ENCODE measurements at regions not wholly inside any gene's neighbourhood (a gene's known extent, or its start where the extent isn't known, plus 50 kb on each side); places are given as distances from the start of the nearest gene placed in this dataset.

DNA sequence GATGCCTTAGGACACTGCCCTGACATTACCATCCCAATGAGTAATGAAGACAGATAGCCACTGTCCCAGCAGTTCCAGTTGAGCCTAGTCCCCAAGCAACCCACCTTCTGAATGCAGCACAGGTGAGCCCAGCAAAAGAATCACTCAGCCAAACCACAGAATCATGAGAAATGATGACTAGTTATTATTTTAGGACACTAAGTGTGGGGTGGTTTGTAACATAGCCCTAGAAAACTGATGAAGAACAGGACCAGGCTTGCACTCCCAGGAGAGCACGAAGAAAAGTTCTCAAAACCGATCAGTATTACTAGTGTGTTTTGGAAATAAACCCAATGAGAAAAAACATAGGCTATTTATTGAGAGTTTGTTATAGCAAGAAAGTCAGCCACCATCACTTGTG is 129.6 kb upstream of the CNTN6 start:
- DNase-seq, result no peak

DNA sequence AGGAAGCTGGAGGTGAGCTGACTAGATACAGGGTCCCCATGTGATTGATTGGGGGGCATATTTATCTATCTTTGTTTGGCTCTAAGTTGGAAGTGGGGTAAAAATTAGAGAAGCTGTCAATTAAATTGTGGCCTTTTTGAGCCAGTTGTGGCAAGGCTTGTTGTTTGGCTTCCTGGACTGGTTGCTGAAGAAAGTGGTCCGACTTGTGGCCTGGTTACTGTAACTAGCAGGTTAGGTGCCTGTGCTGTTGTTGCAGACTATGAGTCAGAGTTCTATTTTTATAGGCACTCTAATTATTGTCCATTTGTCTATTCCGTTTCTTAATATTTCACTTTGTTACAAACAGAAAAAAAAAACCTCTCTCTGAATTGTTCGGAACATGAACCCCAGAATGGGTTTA is 129.1 kb upstream of the CNTN6 start:
- no peak for DNase-seq

DNA sequence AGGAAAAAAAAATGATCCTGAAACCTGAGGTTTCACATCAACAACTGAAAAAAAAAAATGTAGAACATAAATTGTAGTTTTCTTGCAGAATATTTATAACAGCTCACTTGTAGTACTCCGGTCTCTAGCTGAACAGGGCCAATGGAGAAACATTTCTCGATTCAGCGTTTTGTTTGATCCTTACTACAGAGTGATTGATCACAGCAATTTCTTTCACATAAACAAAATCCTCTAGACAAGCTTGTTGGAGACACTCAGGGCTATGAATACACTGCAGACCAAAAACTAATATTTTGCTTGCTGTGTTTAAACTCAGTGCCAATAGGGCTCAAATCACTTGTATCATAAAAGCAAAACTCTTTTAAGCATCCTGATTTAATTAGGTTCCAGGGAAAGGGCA is 127.0 kb upstream of the CNTN6 start:
- DNase-seq, result no peak

DNA sequence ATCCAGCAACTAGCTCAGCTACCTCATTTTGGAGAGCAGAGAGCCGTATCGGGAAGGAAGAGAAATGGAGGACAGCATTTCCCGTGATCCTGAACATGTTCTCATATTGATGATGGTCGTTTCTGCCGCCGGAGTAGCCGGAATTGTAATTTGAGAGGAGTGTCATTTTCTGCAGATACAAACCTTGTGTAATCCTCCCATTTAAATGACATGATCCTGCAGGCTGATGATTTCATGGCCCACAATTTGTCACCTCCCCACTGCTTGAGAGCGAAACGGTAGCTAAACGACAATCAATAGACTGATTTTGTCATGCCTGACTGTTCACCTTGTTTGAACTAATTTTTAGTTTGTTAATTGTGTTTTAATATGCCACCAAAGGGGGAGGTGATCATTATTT is 126.5 kb upstream of the CNTN6 start:
- no peak for DNase-seq

DNA sequence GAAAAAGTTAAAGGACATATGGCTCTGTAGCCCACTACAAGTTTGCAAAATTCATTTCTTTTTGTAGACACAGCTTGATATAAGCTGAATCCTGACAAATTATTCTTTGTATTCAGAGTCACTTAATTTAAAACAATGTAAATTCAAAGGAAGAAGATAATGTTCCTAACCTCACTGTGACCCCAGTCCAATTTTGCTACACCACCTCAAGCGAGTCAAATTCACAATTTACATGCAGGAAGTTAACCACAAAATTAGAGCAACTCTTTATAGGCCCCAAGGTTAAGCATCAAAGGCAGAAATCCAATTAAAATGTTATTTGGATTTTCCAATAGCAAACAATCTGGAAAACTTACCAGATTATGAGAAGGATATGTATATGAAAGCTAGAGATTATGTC is 119.5 kb upstream of the CNTN6 start:
- DNase-seq, result no peak

DNA sequence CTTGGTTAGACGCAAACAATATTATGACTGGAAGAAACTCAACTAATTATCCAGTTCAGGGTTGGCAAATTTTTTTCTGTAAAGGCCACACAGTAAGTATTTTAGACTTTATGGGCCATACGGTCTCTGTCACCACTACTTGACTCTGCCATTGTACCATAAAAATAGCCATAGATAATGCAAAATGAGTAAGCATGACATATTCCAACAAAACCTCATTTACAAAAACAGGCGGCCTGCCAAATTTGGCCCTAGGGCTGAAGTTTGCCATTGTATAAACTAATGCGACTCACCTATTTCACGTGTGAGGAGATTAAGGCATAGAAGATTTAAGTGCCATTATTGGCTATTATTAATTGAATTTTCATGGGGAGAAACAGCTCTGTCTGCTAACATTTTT is 116.8 kb upstream of the CNTN6 start:
- DNase-seq, result no peak

DNA sequence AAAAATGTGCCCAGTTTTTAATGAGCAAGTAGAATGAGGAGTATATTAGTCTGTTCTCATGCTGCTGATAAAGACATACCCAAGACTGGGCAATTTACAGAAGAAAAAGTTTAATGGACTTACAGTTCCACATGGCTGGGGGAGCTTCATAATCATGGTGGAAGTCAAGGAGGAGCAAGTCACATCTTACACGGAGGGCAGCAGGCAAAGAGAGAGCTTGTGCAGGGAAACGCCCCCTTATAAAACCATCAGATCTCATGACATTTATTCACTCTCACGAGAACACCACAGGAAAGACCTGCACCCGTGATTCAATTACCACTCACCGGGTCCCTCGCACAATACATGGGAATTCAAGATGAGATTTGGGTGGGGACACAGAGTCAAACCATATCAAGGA is 111.7 kb upstream of the CNTN6 start:
- DNase-seq, result no peak

DNA sequence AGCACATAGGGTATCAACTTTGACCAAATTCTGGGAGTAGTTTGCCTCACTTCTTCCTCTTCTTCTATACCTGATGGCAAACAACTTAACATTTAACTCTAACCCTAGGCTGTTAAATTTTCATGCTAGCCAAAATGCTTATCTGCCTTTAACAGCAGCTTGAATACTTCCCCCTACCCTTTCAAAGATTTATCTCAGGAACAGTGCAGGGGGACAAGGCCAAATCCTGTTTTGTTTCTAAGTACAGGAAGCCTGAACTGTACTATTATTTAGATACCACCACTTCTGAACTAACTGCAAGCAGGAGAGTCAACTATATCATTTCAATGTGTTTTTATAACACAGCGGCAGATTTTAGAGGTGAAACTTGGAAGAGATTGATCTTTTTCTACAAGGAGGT is 104.0 kb upstream of the CNTN6 start:
- peak; percentile 88 for DNase-seq

DNA sequence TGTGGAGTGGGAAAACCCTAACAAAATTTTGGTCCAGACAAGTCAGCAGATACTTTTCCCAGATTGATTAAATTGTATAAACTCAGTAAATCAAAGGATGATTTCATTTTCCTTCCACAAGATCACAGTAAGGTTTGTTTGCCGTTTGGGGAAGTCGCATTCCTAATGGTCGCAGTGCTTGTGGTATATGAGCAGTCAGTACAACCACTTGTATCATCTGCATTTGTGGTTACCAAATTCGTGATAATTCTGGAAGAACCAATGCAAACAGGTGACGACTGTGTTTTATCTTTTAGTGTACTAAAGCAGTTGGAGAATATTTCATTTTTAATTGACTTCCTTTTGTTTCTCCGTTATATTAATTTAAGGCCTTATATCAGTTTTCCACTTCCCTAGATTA is 100.0 kb upstream of the CNTN6 start:
- peak; percentile 55 for DNase-seq

DNA sequence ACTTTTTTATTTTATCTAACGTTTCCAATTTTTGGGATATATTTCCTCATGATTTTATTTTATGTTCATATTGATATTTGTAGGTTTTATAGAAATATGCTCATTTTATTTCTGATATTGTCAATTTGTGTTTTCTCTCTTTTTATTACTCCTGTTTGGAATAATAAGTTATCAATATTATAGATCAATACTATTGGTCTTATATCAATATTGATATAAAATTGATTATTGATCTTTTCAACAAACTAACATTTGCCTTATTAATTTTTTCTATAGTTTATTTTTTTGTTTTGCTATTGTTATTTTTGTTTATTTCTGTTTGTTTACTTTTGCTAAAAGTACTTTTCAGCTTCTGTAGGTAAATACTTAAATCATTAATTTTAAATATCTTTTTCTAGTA is 90.8 kb upstream of the CNTN6 start:
- DNase-seq, result no peak

DNA sequence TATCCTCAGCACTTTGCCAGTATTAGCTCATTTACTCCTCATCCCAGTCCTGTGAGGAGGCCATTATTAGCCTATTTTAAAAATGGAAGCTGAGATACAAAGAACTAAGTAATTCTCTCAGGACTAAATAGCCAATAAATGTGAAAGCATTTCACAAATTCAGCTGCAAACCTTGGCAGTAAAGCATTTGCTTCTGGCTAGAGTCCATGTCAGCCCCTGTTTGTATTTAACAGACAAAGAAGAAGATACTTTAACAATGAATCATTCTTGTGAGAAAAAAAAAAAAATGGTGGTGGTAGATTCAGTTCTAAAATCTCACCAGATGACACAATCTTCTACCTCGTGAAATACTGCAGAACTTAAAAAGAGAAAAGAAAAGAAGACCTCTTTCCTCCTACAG is 85.0 kb upstream of the CNTN6 start:
- DNase-seq, result no peak

DNA sequence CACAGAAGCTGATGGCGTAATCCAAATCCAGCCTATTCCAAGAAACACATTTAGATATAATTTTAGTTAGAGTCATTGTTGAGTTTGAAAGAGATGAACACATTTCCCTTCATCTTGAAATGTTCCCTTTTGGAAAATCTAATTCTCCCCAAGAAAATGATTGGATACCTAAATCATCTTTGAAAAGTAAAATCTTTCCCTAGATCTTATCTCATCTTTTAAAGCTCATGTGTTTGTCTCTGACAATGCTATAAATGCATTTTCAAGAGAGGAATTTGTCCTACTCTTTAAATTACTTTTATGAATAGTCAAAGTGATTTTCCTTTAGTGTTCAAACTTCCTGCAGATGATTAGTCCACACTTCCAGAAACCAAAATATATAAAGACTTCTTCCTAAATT is 82.6 kb upstream of the CNTN6 start:
- no peak for DNase-seq

DNA sequence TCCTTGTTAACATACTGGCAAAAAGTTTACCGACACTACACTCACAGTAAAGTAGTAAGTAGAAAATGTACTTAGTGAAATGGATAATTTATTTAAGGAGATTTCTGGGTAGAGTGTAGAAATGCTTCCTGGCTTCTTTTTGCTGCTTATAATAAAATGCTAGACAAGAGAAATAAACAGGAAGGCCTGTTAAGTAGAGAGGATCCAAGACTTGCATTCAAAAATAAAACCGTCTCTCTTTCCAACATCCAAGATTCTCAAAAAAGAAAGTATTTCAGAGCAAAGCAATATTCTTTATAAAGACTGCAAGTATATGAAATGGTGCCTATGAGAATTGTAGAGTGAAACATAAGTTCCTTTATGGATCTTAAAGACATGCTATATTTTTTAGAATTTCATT is 77.0 kb upstream of the CNTN6 start:
- DNase-seq, result no peak

DNA sequence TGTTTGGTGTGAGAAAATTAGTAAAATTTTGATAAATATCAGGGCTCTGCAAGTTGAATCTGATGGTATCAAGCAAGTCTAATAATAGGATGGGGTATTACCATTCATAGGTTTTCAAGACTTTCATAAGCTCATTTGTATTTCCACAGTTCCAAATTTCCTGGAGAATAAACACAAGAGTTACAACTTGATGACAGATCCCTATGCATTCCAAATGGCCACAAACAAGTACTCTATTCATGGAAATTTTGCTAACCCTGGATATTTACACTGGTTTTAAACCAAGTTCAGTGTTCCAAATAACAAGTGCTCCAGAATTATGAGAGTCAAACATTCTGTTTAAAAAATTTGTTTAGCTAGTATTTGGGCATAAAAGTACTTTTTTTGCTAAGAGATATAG is 75.0 kb upstream of the CNTN6 start:
- no peak for DNase-seq

DNA sequence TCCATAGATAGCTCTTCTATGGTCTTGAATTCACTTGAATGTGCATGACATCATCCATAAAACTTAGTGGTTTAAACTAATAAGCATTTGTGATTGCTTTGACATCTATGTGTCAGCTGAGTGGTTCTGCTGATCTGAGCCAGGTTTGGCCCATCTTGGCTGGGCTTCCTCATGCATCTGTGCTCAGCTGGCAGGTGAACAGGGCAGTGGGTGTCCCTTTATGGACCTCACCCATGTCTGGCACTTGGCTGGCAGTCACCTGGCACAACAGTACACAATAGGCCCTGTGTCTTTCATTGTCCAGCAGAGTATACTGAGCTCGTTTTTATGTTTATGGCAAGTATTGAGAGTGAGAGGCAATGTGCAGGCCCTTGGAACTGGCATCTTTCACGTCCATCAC is 73.7 kb upstream of the CNTN6 start:
- DNase-seq, result no peak

DNA sequence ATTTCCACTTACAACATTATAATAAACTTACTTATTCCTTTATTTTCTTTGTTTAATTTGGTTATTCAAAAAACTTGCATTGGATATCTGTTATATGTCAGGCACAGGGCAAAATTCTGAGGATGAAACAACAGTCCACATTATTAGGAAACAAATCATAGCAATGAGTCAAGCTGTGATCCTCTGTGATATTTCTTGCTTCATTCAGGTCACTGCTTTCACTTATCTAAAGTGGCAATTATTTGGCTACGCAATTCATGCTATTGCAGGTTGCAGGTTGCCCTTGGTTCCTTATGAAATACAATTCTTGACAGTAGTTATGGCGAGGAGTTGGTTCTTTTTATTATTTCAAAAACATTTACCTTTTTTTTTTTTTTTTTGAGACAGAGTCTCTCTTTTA is 66.4 kb upstream of the CNTN6 start:
- no peak for DNase-seq

DNA sequence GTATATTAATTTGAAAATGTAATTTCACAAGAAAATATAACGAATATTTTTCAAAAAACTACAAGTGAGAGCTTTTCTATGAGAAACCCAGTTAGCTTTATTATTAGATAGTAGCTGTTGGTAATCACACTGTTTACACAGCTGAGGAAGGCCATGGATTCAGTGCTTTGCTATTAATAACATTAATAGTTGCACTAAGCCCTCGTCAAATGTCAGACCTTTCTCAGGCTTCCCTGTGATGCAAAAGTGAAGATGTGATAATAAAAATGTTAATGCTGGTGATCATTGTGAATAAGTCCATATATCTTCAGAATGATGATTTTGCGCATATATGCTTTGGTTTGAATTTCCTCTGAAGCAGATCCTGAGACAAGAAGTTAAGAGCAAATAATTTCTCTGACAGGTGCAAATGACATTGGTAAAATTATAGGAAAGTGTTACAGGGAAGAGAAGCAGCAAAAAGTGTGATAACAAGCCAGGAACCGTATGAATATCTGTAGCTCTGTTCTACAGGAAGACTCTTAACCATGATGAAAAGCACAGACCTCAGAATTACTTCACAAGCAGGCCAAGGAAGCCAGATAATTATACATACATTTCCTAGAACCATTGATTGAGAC is 56.5 kb upstream of the CNTN6 start:
- DNase-seq, result no peak

DNA sequence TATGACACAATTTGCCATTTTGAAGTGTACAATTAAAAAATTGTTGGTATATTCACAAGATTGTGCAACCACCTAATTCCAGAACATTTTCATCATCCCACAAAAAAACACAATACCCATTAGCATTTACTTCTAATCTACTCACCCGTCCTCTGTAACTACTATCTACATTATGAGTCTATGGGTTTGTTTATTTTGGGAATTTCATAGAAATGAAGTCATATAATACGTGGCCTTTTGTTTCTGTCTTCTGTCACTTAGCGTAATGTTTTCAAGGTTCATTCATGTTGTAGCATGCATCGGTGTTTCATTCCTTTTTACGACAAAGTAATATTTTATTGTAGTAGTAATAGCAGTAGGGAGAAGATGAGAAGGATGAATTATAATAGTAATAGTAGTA is 55.2 kb upstream of the CNTN6 start:
- no peak for DNase-seq
